ENCODE measurements at regions not wholly inside any gene's neighbourhood (a gene's known extent, or its start where the extent isn't known, plus 50 kb on each side); places are given as distances from the start of the nearest gene placed in this dataset.

GRCh38 chr1:2923351-2923750, 97.9 kb upstream of the ACTRT2 start:
- no peak for DNase-seq (ENCODE audit: low spot score)
- Histone ChIP-seq H3K27ac (no peak overlapping the region), H3K4me3 (no peak overlapping the region)
- TF ChIP-seq CTCF (IDR thresholded peaks at IDR 0.05): no peak

GRCh38 chr1:2925291-2925690, 96.0 kb upstream of the ACTRT2 start:
- Histone ChIP-seq H3K4me3 (no peak overlapping the region), H3K27ac (peak overlapping the region; percentile 5 to 88)
- TF ChIP-seq CTCF (IDR thresholded peaks at IDR 0.05): no peak
- DNase-seq (ENCODE audit: low spot score): no peak

- Histone ChIP-seq H3K27ac (peak overlapping the region; percentile 88 to 92), H3K4me3 (no peak overlapping the region)
- no peak for TF ChIP-seq CTCF (IDR thresholded peaks at IDR 0.05)
- DNase-seq (ENCODE audit: low spot score): peak; percentile 89
Observed at GRCh38 chr1:2925918-2926317, 95.3 kb upstream of the ACTRT2 start.

GRCh38 chr1:2926447-2927055, 94.7 kb upstream of the ACTRT2 start:
- no peak for TF ChIP-seq CTCF (IDR thresholded peaks at IDR 0.05)
- Histone ChIP-seq H3K4me3 (no peak overlapping the region), H3K27ac (peak overlapping the region; percentile 88 to 92)
- no peak for DNase-seq (ENCODE audit: low spot score)

- Histone ChIP-seq H3K27ac (peak overlapping the region; percentile 88 to 92), H3K4me3 (peak overlapping the region; percentile 39)
- TF ChIP-seq CTCF (IDR thresholded peaks at IDR 0.05): no peak
- DNase-seq (ENCODE audit: low spot score): peak; percentile 83
Observed at GRCh38 chr1:2927393-2928360, 93.6 kb upstream of the ACTRT2 start.

- no peak for DNase-seq (ENCODE audit: low spot score)
- Histone ChIP-seq H3K27ac (peak overlapping the region; percentile 88 to 92), H3K4me3 (no peak overlapping the region)
- TF ChIP-seq CTCF (IDR thresholded peaks at IDR 0.05): no peak
Observed at GRCh38 chr1:2928366-2929325, 92.6 kb upstream of the ACTRT2 start.
